Pancreas (tissue), 10 donors: ENCODE measurements at regions not wholly inside any gene's neighbourhood (a gene's known extent, or its start where the extent isn't known, plus 50 kb on each side); places are given as distances from the start of the nearest gene placed in this dataset.
A peak's percentile ranks its signal among the peaks of the same experiment; 100 is the strongest.

Source experiments
- ATAC-seq, 4 donors: fragments of 200-7000 bp; cut with Tn5 transposase; one replicate each; pipeline versions ENCODE4 v1.8.0 to v1.9.1; 2020; ENCODE audit warnings: mild to moderate bottlenecking in 4 of 4, moderate library complexity in 4 of 4
- DNase-seq, 6 donors: peaks; one replicate each; pipeline ENCODE4 v3.0.0-alpha.2; 2020
- FAIRE-seq: peaks from 2 replicates; lab custom pipeline; 2012; peaks lifted over from hg19 to GRCh38; lab: Jason Lieb, UNC
- H3K27ac ChIP-seq, 4 donors: fragments of 200-600 bp; sonication (generic); 1 replicate in 3 of 4; 2 replicates in 1 of 4; pipeline versions ENCODE4 v1.5.0 to v1.8.0; 2020
- H3K27me3 ChIP-seq, 4 donors: fragments of 200-600 bp; one replicate each; pipeline ENCODE4 v1.8.0; 2021
- H3K36me3 ChIP-seq, 3 donors: fragments of 200-600 bp; sonication (generic) in 1 of 3; one replicate each; pipeline versions ENCODE4 v1.5.0 to v1.8.0; 2020 to 2021
- H3K4me1 ChIP-seq, 3 donors: fragments of 200-600 bp; one replicate each; pipeline ENCODE4 v1.8.0; 2021
- H3K4me3 ChIP-seq, 4 donors: fragments of 200-600 bp; sonication (generic) in 2 of 4; one replicate each; pipeline versions ENCODE4 v1.5.0 to v1.8.0; 2020 to 2021
- H3K9me3 ChIP-seq, 4 donors: fragments of 200-600 bp; one replicate each; pipeline ENCODE4 v1.8.0; 2021
- CTCF ChIP-seq, 4 donors: fragments of 200-600 bp; sonication (generic) in 3 of 4; IDR thresholded peaks; one replicate each; pipeline versions ENCODE4 v1.5.0 to v1.8.0; 2021; ENCODE audit warnings: antibody characterized with exemption in 4 of 4
- WGBS, 2 donors: extraction: QIAGEN DNeasy Blood & Tissue Kit; methylation state at CpG; one replicate each; pipeline ENCODE4 v1.1.7; 2013; 5-methylcytosine and 5-hydroxymethylcytosine counted together
- intact Hi-C, 3 donors: fragments of 100-400 bp; cut with DNase I; formaldehyde crosslinking; loops; one replicate each; pipeline versions ENCODE4 v1.11.1 to v1.14.2; 2022
- donor health status: healthy with polysubstance abuse.
- donor health status: DM: no; HTN: no; CAD: no; lungs with moderate emphysema.
- donor health status: DM: no; HTN: no; CAD: no.
- donor health status: control.
- donor health status: control.
- donor health status: Bipolar disorder and iron deficiency.
- donor health status: DM: yes; HTN: yes; CAD: no.
- donor health status: DM: no; HTN: no; CAD: no.
- donor health status: DM: no; HTN: no; CAD: no.
- donor health status: DM: yes; HTN: yes; CAD: no.

- WGBS, 2 donors, result 2 to 9% methylated on average over 3 of the region's 3 CpGs
- Histone ChIP-seq H3K27me3 (no peaks in the 10 kb centered on the region), H3K9me3 (no peaks in the 10 kb centered on the region), H3K4me3 (no peak overlapping the region), H3K27ac (no peak overlapping the region), H3K36me3 (no peaks in the 10 kb centered on the region), H3K4me1 (no peaks in the 10 kb centered on the region)
- FAIRE-seq (no peak), DNase-seq (no peak), ATAC-seq (peak in 2 of 4 donors; percentile 60 to 74)
- no peak for TF ChIP-seq CTCF (IDR thresholded peaks at IDR 0.05)
- intact Hi-C loops, result no loop called here
Observed at GRCh38 chr3:19735111-19735510, 198.9 kb downstream of the EFHB start.

DNA sequence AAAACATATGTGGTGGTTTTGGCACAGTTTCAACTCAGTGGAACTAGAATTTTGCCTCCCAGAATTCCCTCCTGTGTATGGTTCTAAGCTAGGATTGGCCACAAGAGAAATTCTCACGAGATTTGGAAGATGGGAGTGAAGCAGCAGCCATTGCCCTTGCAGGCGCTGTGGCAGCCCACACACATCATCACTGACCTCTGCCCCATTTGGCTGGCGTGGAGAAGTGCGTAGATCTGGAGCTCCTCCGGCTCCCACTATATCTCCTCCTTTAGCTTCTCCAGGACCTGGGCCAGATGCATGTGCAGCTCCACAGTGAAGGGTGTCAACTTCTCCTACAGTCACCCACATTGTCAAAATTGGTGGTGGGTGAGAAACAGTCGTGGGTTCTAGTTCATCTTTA, 199.6 kb downstream of the EFHB start:
- ATAC-seq (peak in 1 of 4 donors; percentile 18), FAIRE-seq (no peak), DNase-seq (no peak)
- Histone ChIP-seq H3K27ac (no peak overlapping the region), H3K4me1 (no peaks in the 10 kb centered on the region), H3K9me3 (no peaks in the 10 kb centered on the region), H3K4me3 (no peak overlapping the region), H3K36me3 (no peaks in the 10 kb centered on the region), H3K27me3 (no peaks in the 10 kb centered on the region)
- WGBS, 2 donors, result 82 to 93% methylated on average over 6 of the region's 6 CpGs
- no peak for TF ChIP-seq CTCF (IDR thresholded peaks at IDR 0.05)
- intact Hi-C loops, result no loop called here

DNA sequence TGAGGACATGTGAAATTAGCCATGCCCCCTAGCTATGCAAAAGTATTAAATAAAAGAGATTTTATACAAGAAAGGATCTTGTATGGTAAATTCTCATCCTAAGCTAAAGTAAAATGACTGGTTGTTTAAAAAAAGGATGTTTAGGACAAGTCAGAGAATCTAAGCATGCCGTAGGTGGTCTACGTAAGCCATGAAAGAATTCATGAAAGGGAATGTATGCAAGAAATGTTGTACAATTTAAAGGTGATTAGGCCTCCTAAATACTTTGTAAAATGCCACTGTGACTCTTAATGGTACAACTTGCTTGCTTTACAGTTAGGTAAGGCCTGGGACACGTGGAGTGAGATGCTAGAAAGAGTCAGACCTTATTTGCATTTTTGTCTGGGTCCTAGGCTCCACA, 209.0 kb downstream of the EFHB start:
- Histone ChIP-seq H3K4me3 (no peak overlapping the region), H3K9me3 (no peaks in the 10 kb centered on the region), H3K4me1 (no peaks in the 10 kb centered on the region), H3K27me3 (no peaks in the 10 kb centered on the region), H3K27ac (no peak overlapping the region), H3K36me3 (no peaks in the 10 kb centered on the region)
- intact Hi-C loops, result no loop called here
- no peak for TF ChIP-seq CTCF (IDR thresholded peaks at IDR 0.05)
- DNase-seq, result no peak
- FAIRE-seq, result no peak
- ATAC-seq, result no peak
- 64 to 70% methylated on average over 3 of the region's 3 CpGs for whole genome bisulfite sequencing, 2 donors

DNA sequence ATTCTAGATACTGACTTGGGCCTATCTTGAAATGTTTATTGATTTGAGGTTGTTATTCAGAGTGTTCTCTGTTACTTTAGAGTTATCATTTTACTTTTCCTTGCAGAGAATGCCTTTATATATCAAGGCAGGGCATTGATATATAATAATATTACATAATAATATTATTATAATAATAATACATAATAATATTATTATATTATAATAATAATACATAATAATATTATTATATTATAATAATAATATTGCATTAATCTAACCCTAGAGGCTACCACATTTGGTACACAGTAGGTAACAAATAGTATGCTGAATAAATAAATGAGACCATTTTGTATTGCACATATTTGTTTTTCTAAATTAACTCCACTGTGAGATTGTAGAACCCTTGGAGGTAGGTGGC, 216.3 kb downstream of the EFHB start:
- Histone ChIP-seq H3K4me3 (no peak overlapping the region), H3K27me3 (no peaks in the 10 kb centered on the region), H3K36me3 (no peaks in the 10 kb centered on the region), H3K4me1 (no peaks in the 10 kb centered on the region), H3K27ac (no peak overlapping the region), H3K9me3 (no peaks in the 10 kb centered on the region)
- no peak for TF ChIP-seq CTCF (IDR thresholded peaks at IDR 0.05)
- FAIRE-seq (no peak), ATAC-seq (no peak), DNase-seq (no peak)
- intact Hi-C loops, result no loop called here

DNA sequence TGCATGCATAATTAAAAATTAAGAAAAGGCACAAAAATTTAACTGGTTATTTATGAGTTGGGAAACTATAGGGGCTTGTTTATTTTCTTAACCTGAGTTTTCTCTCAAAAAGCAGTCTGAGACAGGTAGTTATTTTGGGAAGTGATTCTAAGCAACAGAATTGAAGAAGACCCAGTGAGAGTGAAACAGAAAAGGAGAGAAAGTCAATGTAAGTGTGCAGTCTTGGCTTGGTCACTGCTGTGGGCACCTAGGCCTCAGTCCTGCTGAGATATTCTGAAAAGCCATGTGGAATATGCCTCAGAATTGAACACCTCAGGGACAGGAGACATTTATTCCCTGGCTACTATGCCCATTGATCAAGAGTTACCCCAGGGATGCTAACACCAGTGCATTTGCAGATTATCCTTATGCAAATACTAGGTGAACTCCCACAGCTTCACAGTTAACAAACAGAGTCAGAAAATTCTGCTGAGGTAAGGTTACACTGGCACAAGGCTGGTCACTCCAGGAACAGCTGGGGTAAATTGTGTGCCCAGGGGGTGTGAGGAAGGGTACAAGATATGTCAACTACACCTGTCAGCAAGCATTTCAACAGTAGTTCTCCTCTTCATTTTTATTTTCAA, 222.7 kb downstream of the EFHB start:
- DNase-seq, result no peak
- Histone ChIP-seq H3K9me3 (no peaks in the 10 kb centered on the region), H3K27me3 (no peaks in the 10 kb centered on the region), H3K27ac (no peak overlapping the region), H3K36me3 (no peaks in the 10 kb centered on the region), H3K4me1 (no peaks in the 10 kb centered on the region), H3K4me3 (no peak overlapping the region)
- ATAC-seq, result peak in 1 of 4 donors; percentile 28
- no peak for FAIRE-seq
- no peak for TF ChIP-seq CTCF (IDR thresholded peaks at IDR 0.05)
- intact Hi-C loops, result no loop called here
